Transverse colon (tissue), 4 donors: ENCODE measurements at regions not wholly inside any gene's neighbourhood (a gene's known extent, or its start where the extent isn't known, plus 50 kb on each side); places are given as distances from the start of the nearest gene placed in this dataset.

Source experiments
- EP300 ChIP-seq: sonication (generic); formaldehyde crosslinking; IDR thresholded peaks from one replicate; pipeline ENCODE4 v1.6.1; 2017; ENCODE audit warnings: antibody characterized with exemption, low read depth
- POLR2A ChIP-seq: fragments of 450-650 bp; IDR thresholded peaks from one replicate; pipeline ENCODE4 v1.6.1; 2016; ENCODE audit warnings: antibody characterized with exemption, mild to moderate bottlenecking, moderate library complexity
- POLR2AphosphoS5 ChIP-seq, 3 donors: sonication (generic); formaldehyde crosslinking; IDR thresholded peaks; one replicate each; pipeline ENCODE4 v1.6.1; 2016; ENCODE audit warnings: antibody characterized with exemption in 3 of 3
- TF ChIP-seq, protein P1 (sequence below), 5 experiments: fragments of 200-600 bp in 3 of 5; fragments of 450-650 bp in 2 of 5; sonication (generic) in 3 of 5; IDR thresholded peaks; 1 replicate in 2 of 5; 2 replicates in 3 of 5; pipeline ENCODE4 v1.5.1; 2016 to 2017; ENCODE audit warnings: antibody characterized with exemption in 5 of 5, inconsistent platforms in 3 of 5, mild to moderate bottlenecking in 2 of 5, moderate library complexity in 1 of 5

- no peak for TF ChIP-seq POLR2AphosphoS5 (IDR thresholded peaks at IDR 0.05)
- TF ChIP-seq, protein P1, sequence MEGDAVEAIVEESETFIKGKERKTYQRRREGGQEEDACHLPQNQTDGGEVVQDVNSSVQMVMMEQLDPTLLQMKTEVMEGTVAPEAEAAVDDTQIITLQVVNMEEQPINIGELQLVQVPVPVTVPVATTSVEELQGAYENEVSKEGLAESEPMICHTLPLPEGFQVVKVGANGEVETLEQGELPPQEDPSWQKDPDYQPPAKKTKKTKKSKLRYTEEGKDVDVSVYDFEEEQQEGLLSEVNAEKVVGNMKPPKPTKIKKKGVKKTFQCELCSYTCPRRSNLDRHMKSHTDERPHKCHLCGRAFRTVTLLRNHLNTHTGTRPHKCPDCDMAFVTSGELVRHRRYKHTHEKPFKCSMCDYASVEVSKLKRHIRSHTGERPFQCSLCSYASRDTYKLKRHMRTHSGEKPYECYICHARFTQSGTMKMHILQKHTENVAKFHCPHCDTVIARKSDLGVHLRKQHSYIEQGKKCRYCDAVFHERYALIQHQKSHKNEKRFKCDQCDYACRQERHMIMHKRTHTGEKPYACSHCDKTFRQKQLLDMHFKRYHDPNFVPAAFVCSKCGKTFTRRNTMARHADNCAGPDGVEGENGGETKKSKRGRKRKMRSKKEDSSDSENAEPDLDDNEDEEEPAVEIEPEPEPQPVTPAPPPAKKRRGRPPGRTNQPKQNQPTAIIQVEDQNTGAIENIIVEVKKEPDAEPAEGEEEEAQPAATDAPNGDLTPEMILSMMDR (IDR thresholded peaks at IDR 0.05), result no peak
- no peak for TF ChIP-seq POLR2A
- no peak for TF ChIP-seq EP300
Measured at GRCh38 chr6:1242446-1242845, 69.5 kb upstream of the FOXQ1 start.
